ENCODE measurements at regions not wholly inside any gene's neighbourhood (a gene's known extent, or its start where the extent isn't known, plus 50 kb on each side); places are given as distances from the start of the nearest gene placed in this dataset.

DNA sequence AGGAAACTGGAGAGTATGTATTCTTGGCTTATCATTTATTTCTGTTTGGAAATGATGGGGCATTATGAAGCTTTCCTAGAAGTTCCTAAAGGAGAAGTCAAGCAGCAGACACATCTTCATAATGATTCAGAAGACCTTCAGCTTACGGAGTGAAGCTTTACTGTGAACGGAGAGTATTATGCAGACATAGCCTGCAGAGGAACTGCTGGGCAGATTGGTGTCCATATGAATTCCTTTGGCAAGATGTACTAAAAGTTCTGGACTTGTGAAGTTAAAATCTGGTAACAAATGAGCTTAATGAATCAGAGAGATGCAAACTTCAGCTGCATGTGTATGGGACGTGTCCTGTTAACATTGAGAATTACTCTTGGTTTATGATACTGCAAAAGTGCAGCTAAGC is 60.1 kb downstream of the NABP1 start:
- H3K4me3 ChIP-seq (ENCODE audit: low read depth, low read length) = no peak overlapping the region
- TF ChIP-seq, protein P1, sequence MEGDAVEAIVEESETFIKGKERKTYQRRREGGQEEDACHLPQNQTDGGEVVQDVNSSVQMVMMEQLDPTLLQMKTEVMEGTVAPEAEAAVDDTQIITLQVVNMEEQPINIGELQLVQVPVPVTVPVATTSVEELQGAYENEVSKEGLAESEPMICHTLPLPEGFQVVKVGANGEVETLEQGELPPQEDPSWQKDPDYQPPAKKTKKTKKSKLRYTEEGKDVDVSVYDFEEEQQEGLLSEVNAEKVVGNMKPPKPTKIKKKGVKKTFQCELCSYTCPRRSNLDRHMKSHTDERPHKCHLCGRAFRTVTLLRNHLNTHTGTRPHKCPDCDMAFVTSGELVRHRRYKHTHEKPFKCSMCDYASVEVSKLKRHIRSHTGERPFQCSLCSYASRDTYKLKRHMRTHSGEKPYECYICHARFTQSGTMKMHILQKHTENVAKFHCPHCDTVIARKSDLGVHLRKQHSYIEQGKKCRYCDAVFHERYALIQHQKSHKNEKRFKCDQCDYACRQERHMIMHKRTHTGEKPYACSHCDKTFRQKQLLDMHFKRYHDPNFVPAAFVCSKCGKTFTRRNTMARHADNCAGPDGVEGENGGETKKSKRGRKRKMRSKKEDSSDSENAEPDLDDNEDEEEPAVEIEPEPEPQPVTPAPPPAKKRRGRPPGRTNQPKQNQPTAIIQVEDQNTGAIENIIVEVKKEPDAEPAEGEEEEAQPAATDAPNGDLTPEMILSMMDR (IDR thresholded peaks at IDR 0.05; ENCODE audit: borderline replicate concordance, insufficient read depth, low read depth, low read length) = no peak

DNA sequence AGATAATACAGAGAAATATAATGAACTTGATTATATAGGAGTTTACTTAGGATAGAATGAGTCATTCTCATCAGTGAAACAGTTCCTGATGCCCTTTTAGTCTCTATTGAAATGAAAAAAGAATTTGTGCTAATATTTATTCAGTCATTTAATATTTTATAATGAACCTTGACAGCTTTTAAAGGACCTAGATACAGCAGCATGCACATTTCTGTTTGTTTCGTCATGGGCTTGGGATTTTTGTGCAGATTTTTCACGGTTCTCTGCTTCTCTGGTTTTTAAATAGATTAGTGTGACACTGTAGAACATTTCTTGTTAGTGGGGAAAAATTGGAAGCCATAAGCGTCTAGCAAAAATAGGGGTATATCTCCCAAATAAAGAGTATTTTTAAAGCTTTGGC is 60.7 kb downstream of the NABP1 start:
- TF ChIP-seq, protein P1 (IDR thresholded peaks at IDR 0.05; ENCODE audit: borderline replicate concordance, insufficient read depth, low read depth, low read length) = no peak

DNA sequence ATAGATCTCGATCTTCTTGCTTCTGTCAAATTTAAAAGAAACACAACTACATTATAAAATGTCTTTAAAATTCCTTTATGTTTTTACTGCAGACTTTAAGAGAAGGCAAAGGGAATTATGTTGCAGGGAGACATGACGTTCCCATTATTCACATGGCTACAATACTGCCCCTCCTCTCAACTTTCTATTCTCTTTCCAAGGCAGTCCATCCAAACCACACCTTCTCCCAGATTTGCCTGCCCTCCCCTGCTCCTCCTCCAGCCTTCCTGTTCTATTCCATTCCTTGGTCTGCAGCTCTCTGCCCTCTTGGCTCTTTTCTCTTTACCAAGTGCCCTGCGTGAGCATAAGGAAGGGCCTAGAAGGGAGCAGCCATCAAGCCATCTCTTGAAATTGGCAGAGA is 61.3 kb downstream of the NABP1 start:
- no peak overlapping the region for H3K4me3 ChIP-seq (ENCODE audit: low read depth, low read length)
- TF ChIP-seq, protein P1 (IDR thresholded peaks at IDR 0.05; ENCODE audit: borderline replicate concordance, insufficient read depth, low read depth, low read length) = no peak

More for the DNA sequence above, 60.7 kb downstream of the NABP1 start:
- no peak overlapping the region for H3K4me3 ChIP-seq (ENCODE audit: low read depth, low read length)

DNA sequence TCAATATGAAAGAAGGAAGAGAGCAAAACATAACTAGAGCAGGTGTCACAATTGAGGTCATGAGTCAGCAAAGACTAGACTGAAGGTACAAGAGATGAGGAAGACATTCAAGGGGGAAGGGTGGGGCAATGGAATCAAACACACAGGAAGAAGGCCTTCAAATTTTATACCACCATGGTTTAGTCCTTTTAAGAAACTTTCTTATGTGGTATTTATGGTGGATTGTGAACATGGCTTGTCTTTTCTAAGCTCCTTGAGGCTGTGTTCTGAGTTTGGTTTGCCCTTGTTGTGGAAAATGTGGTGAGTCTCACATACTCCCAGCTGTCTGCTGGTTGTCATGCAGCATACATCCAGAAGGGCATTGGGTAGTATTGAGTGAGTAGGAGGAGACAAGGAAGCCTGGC is 62.1 kb downstream of the NABP1 start:
- H3K4me3 ChIP-seq (ENCODE audit: low read depth, low read length) = no peak overlapping the region
- TF ChIP-seq, protein P1 (IDR thresholded peaks at IDR 0.05; ENCODE audit: borderline replicate concordance, insufficient read depth, low read depth, low read length) = no peak

DNA sequence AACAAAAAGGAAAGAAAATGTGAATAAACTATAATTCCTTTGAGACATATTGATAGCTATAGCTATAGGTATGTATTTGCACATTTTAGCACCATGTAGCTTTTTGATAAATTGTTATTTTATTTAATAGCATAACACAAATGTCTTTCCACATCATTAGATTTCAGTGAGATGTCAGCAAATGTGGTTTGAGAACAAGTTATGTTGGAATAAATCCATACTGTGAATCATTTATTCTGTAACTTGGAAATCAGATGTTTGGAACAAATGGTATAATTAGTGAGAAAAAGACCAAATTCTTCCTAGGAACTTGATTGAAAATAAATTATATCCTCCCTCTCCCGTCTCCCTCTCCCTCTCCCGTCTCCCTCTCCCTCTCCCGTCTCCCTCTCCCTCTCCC is 62.8 kb downstream of the NABP1 start:
- TF ChIP-seq, protein P1 (IDR thresholded peaks at IDR 0.05; ENCODE audit: borderline replicate concordance, insufficient read depth, low read depth, low read length) = no peak
- H3K4me3 ChIP-seq (ENCODE audit: low read depth, low read length) = no peak overlapping the region

DNA sequence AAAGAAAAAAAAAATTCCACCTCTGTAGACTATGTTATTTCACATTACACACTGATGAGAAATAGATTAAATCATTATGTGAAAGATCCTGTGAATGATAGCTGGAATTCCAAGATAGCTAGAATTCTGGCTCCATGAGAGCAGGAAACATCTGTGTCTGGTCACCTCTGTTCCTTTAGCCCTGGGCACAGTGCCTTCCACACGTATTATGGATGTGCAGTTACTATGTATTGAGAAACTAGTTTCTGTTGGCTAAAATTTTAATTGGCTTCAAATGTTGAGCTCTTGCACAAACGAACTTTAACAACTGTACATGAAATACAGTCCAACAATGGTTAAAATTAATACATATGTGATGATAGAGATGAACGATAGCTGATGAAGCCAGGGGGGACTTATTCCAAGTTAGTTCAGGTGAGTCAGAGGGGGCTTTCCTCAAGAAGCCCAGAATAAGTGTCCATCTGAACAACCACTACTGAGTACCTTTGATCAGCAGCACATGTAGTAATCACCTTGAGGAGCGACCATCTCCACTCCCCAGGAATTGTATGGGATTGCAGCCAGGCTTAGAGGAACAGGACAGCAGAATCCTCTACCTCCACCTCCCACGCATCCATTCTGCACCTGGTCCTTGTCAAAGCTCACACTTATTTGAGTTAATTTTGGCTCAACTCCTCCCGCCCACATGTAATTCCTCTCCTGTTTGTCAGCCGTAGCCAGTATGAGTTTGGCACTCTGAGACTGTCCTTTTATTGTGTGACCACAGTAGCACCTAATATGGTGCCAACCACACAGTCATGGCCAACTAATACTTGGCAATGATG is 68.6 kb downstream of the NABP1 start:
- H3K4me3 ChIP-seq (ENCODE audit: low read depth, low read length) = no peak overlapping the region
- TF ChIP-seq, protein P1 (IDR thresholded peaks at IDR 0.05; ENCODE audit: borderline replicate concordance, insufficient read depth, low read depth, low read length) = no peak

DNA sequence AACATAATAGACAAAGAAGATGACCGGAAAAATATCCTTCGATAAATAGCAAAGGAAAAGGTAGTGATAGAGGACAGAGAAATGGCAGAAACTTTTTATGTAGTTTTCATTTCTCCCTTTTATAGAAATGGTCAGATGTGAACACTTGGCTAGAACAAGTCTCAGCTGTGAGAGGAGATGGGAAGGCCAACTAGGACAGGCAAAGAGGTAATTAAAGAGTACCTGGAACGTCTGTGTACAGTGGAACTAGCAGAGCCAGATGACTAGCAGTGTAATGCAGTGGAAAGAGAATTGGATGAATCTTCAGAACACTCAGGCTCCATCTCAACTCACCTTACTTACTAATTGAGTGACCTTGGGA is 69.2 kb downstream of the NABP1 start:
- TF ChIP-seq, protein P1 (IDR thresholded peaks at IDR 0.05; ENCODE audit: borderline replicate concordance, insufficient read depth, low read depth, low read length) = no peak

More for the DNA sequence above, 69.2 kb downstream of the NABP1 start:
- H3K4me3 ChIP-seq (ENCODE audit: low read depth, low read length) = no peak overlapping the region

All from GM12875 (cell line).